Peyer's patch (tissue), 4 donors: ENCODE measurements at regions not wholly inside any gene's neighbourhood (a gene's known extent, or its start where the extent isn't known, plus 50 kb on each side); places are given as distances from the start of the nearest gene placed in this dataset.

Experiments used
- DNase-seq, 3 donors: peaks; one replicate each; pipeline ENCODE4 v3.0.0-alpha.2; 2017 to 2019
- H3K27ac ChIP-seq, 4 donors: fragments of 200-600 bp; sonication (generic); one replicate each; pipeline ENCODE4 v1.5.1; 2016 to 2019
- H3K27me3 ChIP-seq, 2 donors: fragments of 200-600 bp; sonication (generic); one replicate each; pipeline ENCODE4 v1.5.1; 2019
- H3K36me3 ChIP-seq, 3 donors: fragments of 200-600 bp; sonication (generic); one replicate each; pipeline ENCODE4 v1.5.1; 2016 to 2019
- H3K4me1 ChIP-seq, 4 donors: fragments of 200-600 bp; sonication (generic); one replicate each; pipeline ENCODE4 v1.5.1; 2016 to 2019
- H3K4me3 ChIP-seq, 4 donors: fragments of 200-600 bp; sonication (generic); 1 replicate in 3 of 4; 2 replicates in 1 of 4; pipeline ENCODE4 v1.5.1; 2016 to 2019; ENCODE audit warnings: mild to moderate bottlenecking in 1 of 4
- H3K9me3 ChIP-seq, 4 donors: fragments of 200-600 bp; sonication (generic); one replicate each; pipeline ENCODE4 v1.5.1; 2016 to 2019; ENCODE audit warnings: mild to moderate bottlenecking in 1 of 4
- POLR2A ChIP-seq, 2 donors: fragments of 450-650 bp; IDR thresholded peaks; one replicate each; pipeline ENCODE4 v1.5.1; 2017; ENCODE audit warnings: antibody characterized with exemption in 2 of 2, mild to moderate bottlenecking in 2 of 2, moderate library complexity in 2 of 2
- TF ChIP-seq, protein P1 (sequence below), 6 experiments: fragments of 450-650 bp in 4 of 6; fragments of 200-600 bp in 2 of 6; sonication (generic) in 1 of 6; IDR thresholded peaks; one replicate each; pipeline ENCODE4 v1.5.1; 2017 to 2019; ENCODE audit warnings: antibody characterized with exemption in 6 of 6, mild to moderate bottlenecking in 3 of 6, moderate library complexity in 1 of 6

DNA sequence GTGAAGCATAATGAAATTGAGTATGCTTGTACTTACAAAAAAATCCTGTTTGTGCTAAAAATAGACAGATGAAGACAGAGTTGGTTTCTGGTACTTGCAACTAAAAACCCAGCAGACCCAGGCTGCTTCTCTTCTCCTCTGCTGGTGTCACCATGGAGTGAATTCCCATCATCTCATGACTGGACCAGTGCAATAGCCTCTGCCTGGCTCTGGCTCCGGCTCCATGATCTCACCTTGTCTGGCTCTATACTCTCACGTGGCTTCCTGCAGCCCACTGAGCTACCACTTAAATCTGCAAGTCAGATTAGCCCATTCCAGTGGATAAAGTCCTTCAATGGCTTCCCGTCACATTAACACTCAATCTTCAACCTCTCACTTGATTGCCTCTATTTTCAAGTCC lies 129.2 kb upstream of the CADPS start:
- no peaks in the 10 kb centered on the region for H3K9me3 ChIP-seq
- no peaks in the 10 kb centered on the region for H3K36me3 ChIP-seq
- no peaks in the 10 kb centered on the region for H3K4me1 ChIP-seq
- TF ChIP-seq, protein P1, sequence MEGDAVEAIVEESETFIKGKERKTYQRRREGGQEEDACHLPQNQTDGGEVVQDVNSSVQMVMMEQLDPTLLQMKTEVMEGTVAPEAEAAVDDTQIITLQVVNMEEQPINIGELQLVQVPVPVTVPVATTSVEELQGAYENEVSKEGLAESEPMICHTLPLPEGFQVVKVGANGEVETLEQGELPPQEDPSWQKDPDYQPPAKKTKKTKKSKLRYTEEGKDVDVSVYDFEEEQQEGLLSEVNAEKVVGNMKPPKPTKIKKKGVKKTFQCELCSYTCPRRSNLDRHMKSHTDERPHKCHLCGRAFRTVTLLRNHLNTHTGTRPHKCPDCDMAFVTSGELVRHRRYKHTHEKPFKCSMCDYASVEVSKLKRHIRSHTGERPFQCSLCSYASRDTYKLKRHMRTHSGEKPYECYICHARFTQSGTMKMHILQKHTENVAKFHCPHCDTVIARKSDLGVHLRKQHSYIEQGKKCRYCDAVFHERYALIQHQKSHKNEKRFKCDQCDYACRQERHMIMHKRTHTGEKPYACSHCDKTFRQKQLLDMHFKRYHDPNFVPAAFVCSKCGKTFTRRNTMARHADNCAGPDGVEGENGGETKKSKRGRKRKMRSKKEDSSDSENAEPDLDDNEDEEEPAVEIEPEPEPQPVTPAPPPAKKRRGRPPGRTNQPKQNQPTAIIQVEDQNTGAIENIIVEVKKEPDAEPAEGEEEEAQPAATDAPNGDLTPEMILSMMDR (IDR thresholded peaks at IDR 0.05): no peak
- no peak for TF ChIP-seq POLR2A (IDR thresholded peaks at IDR 0.05)
- no peaks in the 10 kb centered on the region for H3K27me3 ChIP-seq
- no peak overlapping the region for H3K4me3 ChIP-seq
- no peak for DNase-seq
- H3K27ac ChIP-seq: no peak overlapping the region

DNA sequence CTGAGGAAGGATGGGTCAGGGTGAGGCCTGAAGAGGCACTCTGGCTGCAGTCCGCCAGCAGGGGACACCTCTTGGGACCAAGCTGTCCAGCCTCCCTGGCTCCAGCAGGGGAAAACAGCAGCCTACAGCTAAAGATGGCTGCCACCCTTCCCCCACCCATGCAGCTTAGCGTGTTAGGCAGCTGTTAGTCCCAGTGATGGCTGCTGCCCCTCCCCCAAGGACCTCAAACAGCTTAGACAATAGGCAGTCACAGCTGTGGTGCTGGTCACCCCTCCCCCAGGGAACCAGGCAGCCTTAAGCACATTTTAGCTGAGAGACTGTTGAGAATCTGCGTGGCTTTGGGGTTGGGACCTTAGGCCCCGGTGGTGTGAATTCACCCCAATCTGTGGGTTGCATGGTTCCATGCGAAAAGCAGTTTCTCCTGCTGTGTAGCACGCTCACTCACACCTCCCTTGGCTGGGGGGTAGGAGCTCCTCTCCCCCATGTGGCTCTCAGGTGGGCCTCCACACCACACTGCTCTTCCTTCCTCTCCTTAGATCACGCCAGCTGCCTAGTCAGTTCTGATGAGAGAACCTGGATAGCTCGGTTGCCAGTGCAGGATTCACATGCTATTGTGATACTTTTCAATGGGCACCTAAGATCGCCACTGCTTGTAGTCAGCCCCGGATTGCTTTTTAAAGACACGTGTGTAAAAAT lies 140.5 kb upstream of the CADPS start:
- DNase-seq: no peak
- H3K27me3 ChIP-seq: no peaks in the 10 kb centered on the region
- H3K4me3 ChIP-seq: no peak overlapping the region
- H3K27ac ChIP-seq: no peak overlapping the region
- H3K9me3 ChIP-seq: no peaks in the 10 kb centered on the region
- TF ChIP-seq, protein P1 (IDR thresholded peaks at IDR 0.05): no peak
- H3K4me1 ChIP-seq: no peaks in the 10 kb centered on the region
- no peaks in the 10 kb centered on the region for H3K36me3 ChIP-seq

DNA sequence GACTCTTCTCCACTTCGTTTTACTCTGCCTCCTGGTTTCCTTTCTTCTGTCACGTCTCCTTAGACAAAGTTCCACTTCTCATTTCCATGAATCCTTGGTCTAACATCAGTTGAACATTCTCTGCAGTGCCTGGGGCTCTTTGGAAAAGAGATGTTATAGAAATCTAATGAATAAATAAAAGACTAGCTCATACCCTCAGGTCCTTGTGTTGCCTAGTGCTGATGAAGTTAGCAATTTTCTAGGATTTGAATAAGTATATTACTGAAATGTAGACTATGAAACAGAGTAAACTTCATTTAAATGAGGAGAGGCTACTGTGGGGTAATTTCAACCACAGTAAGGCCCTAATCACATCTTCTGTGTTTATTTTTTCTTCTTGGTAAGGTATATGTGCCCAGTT lies 146.9 kb upstream of the CADPS start:
- Histone ChIP-seq H3K4me1 (no peaks in the 10 kb centered on the region), H3K36me3 (no peaks in the 10 kb centered on the region), H3K27me3 (no peaks in the 10 kb centered on the region), H3K27ac (no peak overlapping the region), H3K4me3 (no peak overlapping the region), H3K9me3 (no peaks in the 10 kb centered on the region)
- DNase-seq: no peak
- TF ChIP-seq, protein P1 (IDR thresholded peaks at IDR 0.05): no peak
- TF ChIP-seq POLR2A (IDR thresholded peaks at IDR 0.05): no peak

DNA sequence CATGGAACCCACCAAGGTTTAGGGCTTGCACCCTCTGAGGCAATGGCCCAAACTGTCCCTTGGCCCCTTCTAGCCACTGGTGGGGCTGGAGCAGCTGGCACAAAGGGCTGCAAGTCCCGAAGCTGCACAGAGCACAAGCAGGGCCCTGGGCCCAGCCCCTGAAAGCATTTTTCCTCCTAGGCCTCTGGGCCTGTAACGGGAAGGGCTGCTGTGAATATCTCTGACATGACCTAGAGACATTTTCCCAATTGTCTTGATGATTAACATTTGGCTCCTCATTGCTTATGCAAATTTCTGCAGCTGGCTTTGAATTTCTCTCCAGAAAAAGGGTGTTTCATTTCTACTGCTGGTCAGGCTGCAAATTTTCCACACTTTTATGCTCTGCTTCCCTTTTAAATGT lies 151.5 kb upstream of the CADPS start:
- Histone ChIP-seq H3K27me3 (no peaks in the 10 kb centered on the region), H3K36me3 (no peaks in the 10 kb centered on the region), H3K27ac (no peak overlapping the region), H3K9me3 (no peaks in the 10 kb centered on the region), H3K4me3 (no peak overlapping the region), H3K4me1 (no peaks in the 10 kb centered on the region)
- no peak for TF ChIP-seq POLR2A (IDR thresholded peaks at IDR 0.05)
- TF ChIP-seq, protein P1 (IDR thresholded peaks at IDR 0.05): no peak
- no peak for DNase-seq

DNA sequence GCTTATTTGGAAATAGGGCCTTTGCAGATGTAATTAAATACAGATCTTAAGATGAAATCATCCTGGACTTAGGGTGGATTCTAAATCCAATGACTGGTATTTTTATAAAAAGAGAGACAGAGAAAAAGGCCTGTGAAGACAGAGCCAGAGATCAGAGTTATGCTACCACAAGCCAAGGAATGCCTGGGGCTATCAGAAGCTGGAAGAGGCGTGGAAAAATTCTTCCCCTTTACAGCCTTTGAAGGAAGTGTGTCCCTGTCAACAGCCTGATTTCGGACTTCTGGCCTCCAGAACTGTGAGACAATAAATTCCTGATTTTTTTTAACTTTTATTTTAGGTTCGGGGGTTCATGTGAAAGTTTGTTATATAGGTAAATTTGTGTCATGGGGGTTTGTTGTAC lies 154.1 kb upstream of the CADPS start:
- Histone ChIP-seq H3K4me1 (no peaks in the 10 kb centered on the region), H3K27ac (no peak overlapping the region), H3K4me3 (no peak overlapping the region), H3K36me3 (no peaks in the 10 kb centered on the region), H3K27me3 (no peaks in the 10 kb centered on the region), H3K9me3 (no peaks in the 10 kb centered on the region)
- no peak for DNase-seq
- TF ChIP-seq POLR2A (IDR thresholded peaks at IDR 0.05): no peak
- TF ChIP-seq, protein P1 (IDR thresholded peaks at IDR 0.05): no peak

DNA sequence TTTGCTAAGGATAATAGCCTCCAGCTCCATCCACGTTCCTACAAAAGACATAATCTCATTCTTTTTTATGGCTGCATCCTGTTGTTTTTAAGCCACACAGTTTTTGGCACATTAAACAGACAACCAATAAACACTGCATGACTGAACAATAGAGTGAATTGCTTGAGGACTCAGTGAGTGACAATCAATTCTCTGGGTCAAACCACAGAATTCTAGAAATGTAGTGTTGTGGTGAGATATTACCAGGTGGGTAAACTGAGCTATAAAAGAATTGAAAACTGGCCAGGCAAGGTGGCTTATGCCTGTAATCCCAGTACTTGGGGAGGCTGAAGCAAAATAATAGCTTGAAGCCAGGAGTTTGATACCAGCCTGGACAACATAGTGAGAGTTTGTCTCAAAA lies 154.7 kb upstream of the CADPS start:
- TF ChIP-seq, protein P1 (IDR thresholded peaks at IDR 0.05): no peak
- TF ChIP-seq POLR2A (IDR thresholded peaks at IDR 0.05): no peak
- Histone ChIP-seq H3K27me3 (no peaks in the 10 kb centered on the region), H3K4me3 (no peak overlapping the region)

More for the DNA sequence above, 154.7 kb upstream of the CADPS start:
- no peak for DNase-seq
- Histone ChIP-seq H3K4me1 (no peaks in the 10 kb centered on the region), H3K9me3 (no peaks in the 10 kb centered on the region), H3K36me3 (no peaks in the 10 kb centered on the region), H3K27ac (no peak overlapping the region)
